ENCODE measurements at regions not wholly inside any gene's neighbourhood (a gene's known extent, or its start where the extent isn't known, plus 50 kb on each side); places are given as distances from the start of the nearest gene placed in this dataset.

DNA sequence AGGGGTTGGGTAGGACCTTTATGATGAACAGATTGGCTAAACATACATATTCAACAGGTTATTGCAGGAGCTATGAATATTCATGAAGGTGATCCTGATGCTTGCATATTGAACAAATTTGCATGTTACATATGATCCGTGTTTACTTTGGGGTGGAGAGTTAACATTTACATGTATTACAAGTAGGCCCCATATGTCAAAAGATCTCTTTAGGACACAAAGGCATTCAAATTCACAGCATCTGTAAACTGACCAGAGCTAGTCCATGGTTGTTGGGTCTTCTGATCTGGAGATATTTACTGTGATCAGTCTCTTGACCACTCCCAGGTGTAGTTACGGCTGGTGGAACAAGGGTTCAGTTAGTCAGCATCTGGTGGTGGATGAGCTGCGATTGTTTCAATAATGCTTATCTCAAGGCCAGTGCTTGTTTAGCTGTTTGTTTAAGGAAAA, 80.4 kb downstream of the PMAIP1 start:
- TF ChIP-seq, protein P1, sequence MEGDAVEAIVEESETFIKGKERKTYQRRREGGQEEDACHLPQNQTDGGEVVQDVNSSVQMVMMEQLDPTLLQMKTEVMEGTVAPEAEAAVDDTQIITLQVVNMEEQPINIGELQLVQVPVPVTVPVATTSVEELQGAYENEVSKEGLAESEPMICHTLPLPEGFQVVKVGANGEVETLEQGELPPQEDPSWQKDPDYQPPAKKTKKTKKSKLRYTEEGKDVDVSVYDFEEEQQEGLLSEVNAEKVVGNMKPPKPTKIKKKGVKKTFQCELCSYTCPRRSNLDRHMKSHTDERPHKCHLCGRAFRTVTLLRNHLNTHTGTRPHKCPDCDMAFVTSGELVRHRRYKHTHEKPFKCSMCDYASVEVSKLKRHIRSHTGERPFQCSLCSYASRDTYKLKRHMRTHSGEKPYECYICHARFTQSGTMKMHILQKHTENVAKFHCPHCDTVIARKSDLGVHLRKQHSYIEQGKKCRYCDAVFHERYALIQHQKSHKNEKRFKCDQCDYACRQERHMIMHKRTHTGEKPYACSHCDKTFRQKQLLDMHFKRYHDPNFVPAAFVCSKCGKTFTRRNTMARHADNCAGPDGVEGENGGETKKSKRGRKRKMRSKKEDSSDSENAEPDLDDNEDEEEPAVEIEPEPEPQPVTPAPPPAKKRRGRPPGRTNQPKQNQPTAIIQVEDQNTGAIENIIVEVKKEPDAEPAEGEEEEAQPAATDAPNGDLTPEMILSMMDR (IDR thresholded peaks at IDR 0.05): no peak
- TF ChIP-seq POLR2A (IDR thresholded peaks at IDR 0.05): no peak

Data from breast epithelium (tissue), 3 donors.